K562 (cell line): ENCODE measurements at regions not wholly inside any gene's neighbourhood (a gene's known extent, or its start where the extent isn't known, plus 50 kb on each side); places are given as distances from the start of the nearest gene placed in this dataset.

Experiments used
- BRF1 ChIP-seq: IDR thresholded peaks from 3 replicates; pipeline ENCODE4 v1.6.1; 2011; ENCODE audit warnings: borderline replicate concordance, mild to moderate bottlenecking; ENCODE audit not compliant: insufficient read length; ENCODE audit errors: extremely low read depth
- CLOCK ChIP-seq: fragments of 250-450 bp; sonication (Bioruptor Pico); IDR thresholded peaks from 2 replicates; pipeline ENCODE4 v1.4.0; 2020; ENCODE audit warnings: mild to moderate bottlenecking, moderate library complexity, borderline replicate concordance
- CREM ChIP-seq: IDR thresholded peaks from 2 replicates; pipeline ENCODE4 v1.6.1; 2014; ENCODE audit warnings: antibody characterized with exemption, low read depth
- EWSR1 ChIP-seq: fragments of 450-650 bp; IDR thresholded peaks from 2 replicates; pipeline ENCODE4 v1.6.1; 2018; ENCODE audit warnings: borderline replicate concordance, mild to moderate bottlenecking, low read depth, moderate library complexity; ENCODE audit not compliant: partially characterized antibody
- FOXM1 ChIP-seq, 2 experiments: fragments of 450-650 bp in 1 of 2; sonication (generic) in 1 of 2; formaldehyde crosslinking in 1 of 2; IDR thresholded peaks; 2 replicates each; pipeline versions ENCODE4 v1.6.1 to v1.9.0; 2017 to 2022; ENCODE audit warnings: low read depth in 2 of 2, mild to moderate bottlenecking in 2 of 2, missing genetic modification reagents in 1 of 2, moderate library complexity in 1 of 2
- HCFC1 ChIP-seq: IDR thresholded peaks from 2 replicates; pipeline ENCODE4 v1.6.1; 2012; ENCODE audit warnings: low read depth, low read length, improper control_type of control experiment
- ILK ChIP-seq: fragments of 450-650 bp; IDR thresholded peaks from 2 replicates; pipeline ENCODE4 v1.6.1; 2016; ENCODE audit warnings: missing genetic modification characterization, low read depth, mild to moderate bottlenecking, missing compliant biosample characterization, moderate library complexity, borderline replicate concordance
- JUND ChIP-seq, 2 experiments: IDR thresholded peaks; 2 replicates in 1 of 2; 3 replicates in 1 of 2; pipeline ENCODE4 v1.6.1; 2011; ENCODE audit warnings: borderline replicate concordance in 2 of 2, low read depth in 2 of 2, low read length in 2 of 2, improper control_type of control experiment in 1 of 2, missing biosample characterization in 1 of 2, missing genetic modification characterization in 1 of 2, missing genetic modification reagents in 1 of 2
- LARP7 ChIP-seq: fragments of 450-650 bp; IDR thresholded peaks from 2 replicates; pipeline ENCODE4 v1.6.1; 2016
- MAFK ChIP-seq: IDR thresholded peaks from 2 replicates; pipeline ENCODE4 v1.6.1; 2011; ENCODE audit warnings: low read length, improper control_type of control experiment
- U2AF2 ChIP-seq: fragments of 200-400 bp; formaldehyde crosslinking; optimal IDR thresholded peaks from 2 replicates; pipeline ENCODE3; 2017; ENCODE audit warnings: low read depth, mild to moderate bottlenecking, low read length
- ZNF175 ChIP-seq: fragments of 200-800 bp; sonication (Bioruptor generic); IDR thresholded peaks from 2 replicates; pipeline ENCODE4 v1.6.1; 2016; ENCODE audit warnings: low read depth, mild to moderate bottlenecking, missing genetic modification characterization, missing compliant biosample characterization
- ZNF280B ChIP-seq: fragments of 250-450 bp; sonication (Bioruptor Pico); IDR thresholded peaks from 2 replicates; pipeline ENCODE4 v1.5.1; 2021; ENCODE audit warnings: mild to moderate bottlenecking
- ZNF57 ChIP-seq: fragments of 450-650 bp; formaldehyde crosslinking; IDR thresholded peaks from 2 replicates; pipeline ENCODE4 v1.4.0; 2020; ENCODE audit warnings: mild to moderate bottlenecking, moderate library complexity

- TF ChIP-seq JUND (IDR thresholded peaks at IDR 0.05; ENCODE audit: borderline replicate concordance, low read depth, low read length) (peak; percentile 82), JUND (tag; IDR thresholded peaks at IDR 0.05; ENCODE audit: borderline replicate concordance, low read depth, low read length) (peak; percentile 73; the same call in 2 of the 3 replicates), CLOCK (CRISPR knock-in tag) (no peak), HCFC1 (no peak), ZNF57 (no peak), U2AF2 (no peak), FOXM1 (IDR thresholded peaks at IDR 0.05; ENCODE audit: low read depth) (0 out of 2 replicates have a peak, but pooled peaks have one; percentile 42), FOXM1 (CRISPR knock-in tag; IDR thresholded peaks at IDR 0.05; ENCODE audit: low read depth) (no peak), LARP7 (no peak), ZNF280B (CRISPR knock-in tag) (no peak), EWSR1 (no peak), CREM (peak; percentile 3; the same call in 1 of the 2 replicates), BRF1 (no peak), MAFK (peak; percentile 81), ILK (tag) (0 out of 2 replicates have a peak, but pooled peaks have one; percentile 50), ZNF175 (CRISPR knock-in tag) (peak; percentile 82; the same call in 1 of the 2 replicates)
Observed at GRCh38 chr10:5291501-5292195, 73.1 kb upstream of the UCN3 start (continued).
